Liver (tissue), 3 donors: ENCODE measurements at regions not wholly inside any gene's neighbourhood (a gene's known extent, or its start where the extent isn't known, plus 50 kb on each side); places are given as distances from the start of the nearest gene placed in this dataset.

Experiments used
- CTCF ChIP-seq: fragments of 150-350 bp; IDR thresholded peaks from 2 replicates; pipeline ENCODE4 v1.5.1; 2017; ENCODE audit warnings: improper control_type of control experiment, low read depth, low read length; ENCODE audit not compliant: missing input control
- NR2F2 ChIP-seq: IDR thresholded peaks from 2 replicates; pipeline ENCODE4 v1.6.1; 2016; ENCODE audit warnings: antibody characterized with exemption
- SP1 ChIP-seq: IDR thresholded peaks from 2 replicates; pipeline ENCODE4 v1.6.1; 2018; ENCODE audit warnings: antibody characterized with exemption, mild to moderate bottlenecking
- TAF1 ChIP-seq: conservative IDR thresholded peaks from 2 replicates; pipeline ENCODE4 v1.6.1; 2016; ENCODE audit warnings: antibody characterized with exemption, mild to moderate bottlenecking
- donor health status: healthy.
- donor health status: healthy.

- TF ChIP-seq SP1 = no peak
- no peak for TF ChIP-seq CTCF
- no peak for TF ChIP-seq TAF1
- TF ChIP-seq NR2F2 = no peak
These were observed 141.5 kb upstream of the NPVF start for GRCh38 chr7:25369786-25370185.
